Neural progenitor cell (in vitro differentiated cells): ENCODE measurements at regions not wholly inside any gene's neighbourhood (a gene's known extent, or its start where the extent isn't known, plus 50 kb on each side); places are given as distances from the start of the nearest gene placed in this dataset.

Source experiments
- CTCF ChIP-seq: fragments of 200-600 bp; sonication (generic); IDR thresholded peaks from 2 replicates; pipeline ENCODE4 v1.5.1; 2017; ENCODE audit warnings: antibody characterized with exemption, mild to moderate bottlenecking
- EZH2 ChIP-seq: fragments of 200-600 bp; sonication (generic); IDR thresholded peaks from 2 replicates; pipeline ENCODE4 v1.6.1; 2017; ENCODE audit warnings: antibody characterized with exemption, mild to moderate bottlenecking, moderate library complexity
- EZH2phosphoT487 ChIP-seq: fragments of 200-600 bp; sonication (generic); IDR thresholded peaks from 2 replicates; pipeline ENCODE4 v1.6.1; 2017; ENCODE audit warnings: antibody characterized with exemption

GRCh38 chr1:25030012-25030411 is 99.9 kb upstream of the RUNX3 start:
- TF ChIP-seq CTCF (no peak), EZH2phosphoT487 (no peak), EZH2 (no peak)
